ENCODE measurements at regions not wholly inside any gene's neighbourhood (a gene's known extent, or its start where the extent isn't known, plus 50 kb on each side); places are given as distances from the start of the nearest gene placed in this dataset.

GRCh38 chr6:150491811-150492172 is 107.9 kb upstream of the PLEKHG1 start:
- TF ChIP-seq CTCF (IDR thresholded peaks at IDR 0.05; ENCODE audit: control extremely low read depth in 1 of 3, insufficient read depth in 1 of 3, low read depth in 1 of 3, low read length in 3 of 3) (no peak), SUZ12 (IDR thresholded peaks at IDR 0.05; ENCODE audit: low read length) (no peak), FOSL1 (IDR thresholded peaks at IDR 0.05; ENCODE audit: insufficient read depth, low read depth, low read length) (no peak), POLR2AphosphoS5 (IDR thresholded peaks at IDR 0.05; ENCODE audit: low read depth, low read length) (no peak), EGR1 (IDR thresholded peaks at IDR 0.05; ENCODE audit: borderline replicate concordance, low read depth, low read length) (no peak), EZH2 (IDR thresholded peaks at IDR 0.05; ENCODE audit: low read depth, low read length, severe bottlenecking) (no peak), GTF2F1 (IDR thresholded peaks at IDR 0.05; ENCODE audit: borderline replicate concordance, low read depth, low read length) (no peak)

Data from H1 (cell line).